ENCODE measurements at regions not wholly inside any gene's neighbourhood (a gene's known extent, or its start where the extent isn't known, plus 50 kb on each side); places are given as distances from the start of the nearest gene placed in this dataset.

- TF ChIP-seq, protein P1, sequence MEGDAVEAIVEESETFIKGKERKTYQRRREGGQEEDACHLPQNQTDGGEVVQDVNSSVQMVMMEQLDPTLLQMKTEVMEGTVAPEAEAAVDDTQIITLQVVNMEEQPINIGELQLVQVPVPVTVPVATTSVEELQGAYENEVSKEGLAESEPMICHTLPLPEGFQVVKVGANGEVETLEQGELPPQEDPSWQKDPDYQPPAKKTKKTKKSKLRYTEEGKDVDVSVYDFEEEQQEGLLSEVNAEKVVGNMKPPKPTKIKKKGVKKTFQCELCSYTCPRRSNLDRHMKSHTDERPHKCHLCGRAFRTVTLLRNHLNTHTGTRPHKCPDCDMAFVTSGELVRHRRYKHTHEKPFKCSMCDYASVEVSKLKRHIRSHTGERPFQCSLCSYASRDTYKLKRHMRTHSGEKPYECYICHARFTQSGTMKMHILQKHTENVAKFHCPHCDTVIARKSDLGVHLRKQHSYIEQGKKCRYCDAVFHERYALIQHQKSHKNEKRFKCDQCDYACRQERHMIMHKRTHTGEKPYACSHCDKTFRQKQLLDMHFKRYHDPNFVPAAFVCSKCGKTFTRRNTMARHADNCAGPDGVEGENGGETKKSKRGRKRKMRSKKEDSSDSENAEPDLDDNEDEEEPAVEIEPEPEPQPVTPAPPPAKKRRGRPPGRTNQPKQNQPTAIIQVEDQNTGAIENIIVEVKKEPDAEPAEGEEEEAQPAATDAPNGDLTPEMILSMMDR (IDR thresholded peaks at IDR 0.05; ENCODE audit: low read length, missing control alignments), result no peak
- no peak for DNase-seq (ENCODE audit: low read depth)
- H3K4me3 ChIP-seq (replicated peaks; ENCODE audit: low read depth, low read length), result no peak overlapping the region
Observed at GRCh38 chr7:48992816-48993215, 68.5 kb downstream of the CDC14C start.

GRCh38 chr7:49001610-49002033, 77.3 kb downstream of the CDC14C start:
- peak; percentile 0 for DNase-seq (ENCODE audit: low read depth)
- no peak overlapping the region for H3K4me3 ChIP-seq (replicated peaks; ENCODE audit: low read depth, low read length)
- TF ChIP-seq, protein P1 (IDR thresholded peaks at IDR 0.05; ENCODE audit: low read length, missing control alignments), result peak; percentile 16

DNA sequence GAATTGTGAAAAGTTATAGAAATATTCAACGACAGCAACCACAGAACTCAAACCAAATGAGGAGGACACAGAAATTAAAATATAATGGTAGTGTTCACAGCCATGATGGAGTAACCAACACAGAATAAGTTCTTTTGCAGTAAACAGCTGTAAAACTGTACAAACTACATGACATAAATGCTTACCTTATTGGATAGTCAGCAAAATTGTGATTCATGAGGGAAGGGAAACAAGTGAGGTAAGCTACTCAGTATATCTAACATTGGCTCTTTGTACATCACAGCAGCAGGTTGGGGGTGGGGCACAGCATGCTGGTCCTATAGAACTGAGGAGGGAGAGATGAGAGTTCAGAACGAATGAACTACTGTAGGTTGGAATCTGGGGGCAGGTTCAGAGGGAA, 86.4 kb downstream of the CDC14C start:
- H3K4me3 ChIP-seq (replicated peaks; ENCODE audit: low read depth, low read length), result no peak overlapping the region
- DNase-seq (ENCODE audit: low read depth), result no peak
- TF ChIP-seq, protein P1 (IDR thresholded peaks at IDR 0.05; ENCODE audit: low read length, missing control alignments), result no peak

GRCh38 chr7:49014870-49015269, 90.5 kb downstream of the CDC14C start:
- TF ChIP-seq, protein P1 (IDR thresholded peaks at IDR 0.05; ENCODE audit: low read length, missing control alignments), result no peak
- no peak for DNase-seq (ENCODE audit: low read depth)
- no peak overlapping the region for H3K4me3 ChIP-seq (replicated peaks; ENCODE audit: low read depth, low read length)

DNA sequence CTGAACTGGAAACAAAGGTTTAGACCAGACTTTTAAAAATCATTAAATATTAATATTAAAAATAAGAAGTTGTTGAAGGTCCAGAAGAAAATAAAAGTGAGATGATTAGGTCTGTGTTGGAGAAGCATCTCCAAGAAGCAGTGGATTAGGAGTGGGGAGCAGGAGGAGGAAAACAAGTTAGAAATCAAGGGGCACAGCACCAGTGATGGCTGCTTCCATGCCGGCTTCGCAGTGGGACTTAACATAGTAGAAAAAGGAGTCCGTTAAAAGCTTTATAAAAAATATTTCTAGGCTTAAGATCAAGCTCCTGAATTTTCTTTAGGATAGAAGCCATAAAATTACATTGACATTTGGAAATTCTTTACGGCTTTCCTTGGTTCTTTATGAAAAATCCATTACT, 95.8 kb downstream of the CDC14C start:
- TF ChIP-seq, protein P1 (IDR thresholded peaks at IDR 0.05; ENCODE audit: low read length, missing control alignments), result no peak
- no peak overlapping the region for H3K4me3 ChIP-seq (replicated peaks; ENCODE audit: low read depth, low read length)
- DNase-seq (ENCODE audit: low read depth), result no peak

- DNase-seq (ENCODE audit: low read depth), result no peak
- H3K4me3 ChIP-seq (replicated peaks; ENCODE audit: low read depth, low read length), result no peak overlapping the region
- TF ChIP-seq, protein P1 (IDR thresholded peaks at IDR 0.05; ENCODE audit: low read length, missing control alignments), result no peak
Observed at GRCh38 chr7:49022448-49022847, 98.1 kb downstream of the CDC14C start.
